HepG2 (cell line): ENCODE measurements at regions not wholly inside any gene's neighbourhood (a gene's known extent, or its start where the extent isn't known, plus 50 kb on each side); places are given as distances from the start of the nearest gene placed in this dataset.

Experiments used
- ATF6 ChIP-seq: sonication (generic); formaldehyde crosslinking; conservative IDR thresholded peaks from 2 replicates; pipeline ENCODE4 v1.4.0; 2020; ENCODE audit warnings: missing genetic modification reagents
- E2F5 ChIP-seq: sonication (generic); formaldehyde crosslinking; conservative IDR thresholded peaks from 2 replicates; pipeline ENCODE4 v1.4.0; 2020; ENCODE audit warnings: missing genetic modification reagents
- KLF6 ChIP-seq: IDR thresholded peaks from 2 replicates; pipeline ENCODE4 v1.8.0; 2016; ENCODE audit warnings: missing biosample characterization, missing genetic modification reagents
- PCBP1 ChIP-seq: fragments of 200-400 bp; formaldehyde crosslinking; IDR thresholded peaks from 2 replicates; pipeline ENCODE4 v1.6.1; 2017; ENCODE audit warnings: mild to moderate bottlenecking, low read depth, low read length, borderline replicate concordance
- REPIN1 ChIP-seq: sonication (generic); formaldehyde crosslinking; IDR thresholded peaks from 2 replicates; pipeline ENCODE4 v1.8.0; 2022; ENCODE audit warnings: missing genetic modification reagents, low read depth, mild to moderate bottlenecking, borderline replicate concordance
- STAT5B ChIP-seq: sonication (generic); formaldehyde crosslinking; IDR thresholded peaks from 2 replicates; pipeline ENCODE4 v1.4.0; 2020; ENCODE audit warnings: missing genetic modification reagents
- TBX2 ChIP-seq: sonication (generic); formaldehyde crosslinking; IDR thresholded peaks from 2 replicates; pipeline ENCODE4 v1.5.0; 2020; ENCODE audit warnings: missing genetic modification reagents, mild to moderate bottlenecking, borderline replicate concordance
- TCF7L2 ChIP-seq: IDR thresholded peaks from 2 replicates; pipeline ENCODE4 v1.6.1; 2011; ENCODE audit warnings: mild to moderate bottlenecking, low read depth, low read length, moderate library complexity
- U2AF2 ChIP-seq: fragments of 200-400 bp; formaldehyde crosslinking; IDR thresholded peaks from 2 replicates; pipeline ENCODE4 v1.6.1; 2017; ENCODE audit warnings: low read depth, mild to moderate bottlenecking, low read length
- ZBTB10 ChIP-seq: sonication (generic); formaldehyde crosslinking; IDR thresholded peaks from 2 replicates; pipeline ENCODE4 v1.4.0; 2020; ENCODE audit warnings: missing genetic modification reagents, borderline replicate concordance
- ZNF503 ChIP-seq: sonication (generic); formaldehyde crosslinking; IDR thresholded peaks from 2 replicates; pipeline ENCODE4 v1.4.0; 2020; ENCODE audit warnings: missing genetic modification reagents
- ZNF569 ChIP-seq: sonication (generic); formaldehyde crosslinking; IDR thresholded peaks from 2 replicates; pipeline ENCODE4 v1.5.0; 2020; ENCODE audit warnings: mild to moderate bottlenecking, missing genetic modification reagents, moderate library complexity, borderline replicate concordance
- ZSCAN5A ChIP-seq: sonication (generic); formaldehyde crosslinking; IDR thresholded peaks from 2 replicates; pipeline ENCODE4 v1.8.0; 2022; ENCODE audit warnings: mild to moderate bottlenecking, missing genetic modification reagents, borderline replicate concordance

GRCh38 chr9:91060520-91061343 lies 259.1 kb downstream of the SYK start (continued):
- TF ChIP-seq ZSCAN5A (no peak), TBX2 (peak; percentile 84), KLF6 (CRISPR knock-in tag) (peak; percentile 74; the same call in 1 of the 2 replicates), STAT5B (CRISPR knock-in tag) (no peak), TCF7L2 (0 out of 2 replicates have a peak, but pooled peaks have one; percentile 16), ATF6 (no peak), REPIN1 (CRISPR knock-in tag) (no peak), ZBTB10 (CRISPR knock-in tag) (no peak), E2F5 (no peak), ZNF503 (no peak; the same call in 1 of the 2 replicates), ZNF569 (CRISPR knock-in tag) (no peak), U2AF2 (no peak), PCBP1 (no peak)
